Medulla oblongata (tissue), 1 donor: ENCODE measurements at regions not wholly inside any gene's neighbourhood (a gene's known extent, or its start where the extent isn't known, plus 50 kb on each side); places are given as distances from the start of the nearest gene placed in this dataset.
A peak's percentile ranks its signal among the peaks of the same experiment; 100 is the strongest.
"Not testable (repeated sequence)": the region's sequence is repeated elsewhere in the genome, so short reads cannot be mapped to it uniquely, and the experiment has no call there.

Experiments used
- DNase-seq: peaks from one replicate; pipeline ENCODE4 v3.0.0-alpha.2; 2015; ENCODE audit errors: extremely low spot score

GRCh38 chr3:56926243-56926946 lies 124.6 kb upstream of the ARHGEF3 start:
- no peak for DNase-seq

DNA sequence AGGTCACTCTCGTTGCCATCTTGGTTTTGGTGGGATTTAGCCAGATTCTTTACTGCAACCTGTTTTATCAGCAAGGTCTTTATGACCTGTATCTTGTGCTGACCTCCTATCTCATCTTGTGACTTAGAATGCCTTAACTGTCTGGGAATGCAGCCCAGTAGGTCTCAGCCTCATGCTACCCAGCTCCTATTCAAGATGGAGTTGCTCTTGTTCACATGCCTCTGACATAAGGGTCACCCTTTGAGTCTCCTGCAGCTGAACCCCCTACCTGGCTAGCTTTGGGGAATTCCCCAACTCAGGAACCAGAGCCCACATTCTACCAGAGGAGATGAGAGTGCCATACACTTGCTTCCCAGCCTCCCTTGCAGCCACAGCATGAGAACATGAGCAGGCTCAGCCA lies 123.0 kb upstream of the ARHGEF3 start:
- not testable (repeated sequence) for DNase-seq

GRCh38 chr3:56923526-56924224 lies 121.9 kb upstream of the ARHGEF3 start:
- DNase-seq: no peak

GRCh38 chr3:56921573-56922453 lies 120.1 kb upstream of the ARHGEF3 start:
- no peak for DNase-seq

GRCh38 chr3:56919797-56920195 lies 118.0 kb upstream of the ARHGEF3 start:
- peak; percentile 63 for DNase-seq

DNA sequence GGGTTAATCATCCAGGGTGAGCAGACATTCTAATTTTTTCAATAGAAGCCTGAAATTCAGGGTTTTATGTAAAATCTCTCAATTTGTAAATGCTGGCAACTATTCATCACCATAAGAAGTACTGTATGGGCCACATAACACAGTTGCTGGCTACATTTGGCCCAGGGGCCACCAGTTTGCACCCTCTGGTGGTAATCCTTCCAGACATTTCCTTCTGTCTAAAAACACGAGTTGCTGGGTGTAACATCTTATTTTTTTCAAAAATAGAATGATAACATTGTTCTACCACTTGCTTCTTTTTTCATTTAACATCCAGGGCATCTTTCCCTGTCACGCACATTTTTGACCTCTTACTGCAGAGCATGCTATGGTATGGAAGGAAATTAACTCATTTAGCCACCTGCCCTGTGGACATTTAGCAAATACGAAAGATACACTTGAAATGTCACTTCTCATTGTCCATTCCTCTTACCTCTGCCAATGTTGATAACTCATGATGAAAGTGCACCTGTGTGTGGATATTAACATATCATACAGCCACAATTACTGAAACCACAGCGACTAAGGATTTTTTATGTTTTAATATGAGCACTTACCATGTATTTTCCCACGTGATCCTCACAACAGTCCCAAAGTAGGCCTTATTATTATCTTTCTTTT lies 117.5 kb upstream of the ARHGEF3 start:
- DNase-seq: peak; percentile 44

GRCh38 chr3:56918111-56918568 lies 116.4 kb upstream of the ARHGEF3 start:
- no peak for DNase-seq

- DNase-seq: no peak
These were observed 115.8 kb upstream of the ARHGEF3 start for GRCh38 chr3:56917361-56918110.

DNA sequence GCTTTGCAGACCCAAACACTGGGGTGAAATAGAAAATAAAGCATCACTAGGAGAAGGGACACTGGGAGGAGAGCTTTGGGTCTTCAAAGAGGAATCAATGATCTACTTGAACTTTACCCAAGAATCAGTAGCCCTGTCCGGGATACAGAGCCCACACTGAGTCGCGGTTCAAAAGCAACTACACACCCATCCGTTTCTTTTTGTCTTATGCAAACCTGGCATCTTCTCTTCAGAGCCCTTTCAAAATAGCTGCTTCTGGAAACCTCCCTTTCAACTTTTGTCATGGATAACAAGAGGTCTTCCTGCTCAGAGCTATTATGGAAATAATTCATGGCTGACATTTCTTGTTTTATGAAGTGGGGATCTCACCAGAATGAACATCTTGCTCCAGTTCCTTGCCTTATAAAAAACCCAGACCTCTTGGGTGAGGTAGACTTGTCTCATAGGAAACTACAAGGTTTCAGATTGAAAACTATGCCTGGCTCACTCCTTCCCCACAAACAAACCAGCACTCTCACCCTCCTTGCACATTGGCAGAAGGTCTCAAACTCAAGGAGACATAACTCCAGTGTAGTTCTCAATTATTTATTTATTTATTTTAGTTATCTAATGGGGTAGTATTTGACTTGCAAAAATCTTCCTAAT lies 115.1 kb upstream of the ARHGEF3 start:
- no peak for DNase-seq

DNA sequence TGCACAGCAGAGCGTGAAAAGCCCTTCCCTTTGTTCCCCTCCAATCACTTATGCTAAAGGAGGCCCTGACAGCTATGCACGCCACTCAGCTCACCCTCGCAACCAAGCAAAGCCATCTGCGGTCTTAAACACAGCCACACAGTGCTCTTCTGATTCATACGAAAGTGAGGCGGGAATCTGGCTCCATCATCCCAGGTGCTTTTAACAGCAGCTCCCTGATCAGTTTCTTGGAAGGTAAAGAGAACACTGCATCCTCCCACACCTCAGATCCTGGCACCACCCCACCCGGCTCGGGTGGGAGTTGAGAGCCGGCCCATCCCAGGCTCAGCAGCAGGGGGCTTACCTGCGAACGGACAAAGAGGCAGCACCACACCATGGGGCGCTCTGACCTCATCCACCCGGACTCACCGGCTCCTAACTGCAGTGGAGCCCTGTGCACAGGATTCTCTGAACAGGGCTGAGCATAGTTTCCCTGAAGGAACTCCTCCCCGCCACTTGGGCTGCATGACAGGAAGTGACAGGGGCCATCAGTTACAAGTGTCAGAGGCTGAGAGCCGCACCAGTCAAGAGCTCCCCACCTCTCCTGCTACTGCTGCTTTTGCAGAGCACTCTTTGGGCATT lies 114.3 kb upstream of the ARHGEF3 start:
- no peak for DNase-seq

DNA sequence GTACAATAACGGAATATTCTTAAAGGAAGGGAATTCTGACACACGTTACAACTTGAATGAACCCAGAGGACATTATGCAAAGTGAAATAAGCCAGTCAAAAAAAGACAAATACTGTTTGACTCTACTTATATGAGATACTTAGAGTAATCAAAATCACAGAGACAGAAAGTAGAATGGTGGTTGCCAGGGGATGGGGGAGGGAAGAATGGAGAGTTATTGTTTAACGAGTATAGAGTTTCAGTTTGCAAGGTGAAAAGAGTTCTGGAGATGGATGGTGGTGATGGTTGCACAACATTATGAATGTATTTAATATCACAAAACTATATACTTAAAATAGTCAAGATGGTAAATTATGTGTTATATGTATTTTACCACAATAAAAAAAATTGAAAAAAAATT lies 112.9 kb upstream of the ARHGEF3 start:
- DNase-seq: no peak

DNA sequence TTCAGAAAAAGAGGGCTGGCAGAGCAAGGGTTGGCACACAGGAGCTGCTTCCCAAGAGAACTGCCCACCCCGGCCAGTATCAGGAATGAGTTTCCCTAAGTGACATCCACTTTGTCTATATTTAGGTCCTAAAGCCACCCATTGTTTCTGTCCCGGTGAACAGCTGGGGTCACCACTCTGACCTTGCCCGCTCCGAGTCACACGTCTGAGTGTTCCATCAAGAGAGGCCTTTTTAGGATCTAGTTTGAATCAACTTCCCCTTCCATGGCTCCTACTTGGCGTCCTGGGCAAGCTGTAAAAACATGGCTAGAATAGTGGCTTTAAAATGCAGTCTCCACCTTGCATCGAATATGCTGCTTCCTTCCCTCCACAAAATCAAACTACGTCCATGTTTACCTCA lies 109.6 kb upstream of the ARHGEF3 start:
- no peak for DNase-seq

GRCh38 chr3:56909349-56909748 lies 107.6 kb upstream of the ARHGEF3 start:
- no peak for DNase-seq

GRCh38 chr3:56908004-56908403 lies 106.3 kb upstream of the ARHGEF3 start:
- no peak for DNase-seq

- DNase-seq: no peak
These were observed 102.9 kb upstream of the ARHGEF3 start for GRCh38 chr3:56904552-56905215.

GRCh38 chr3:56903231-56903782 lies 101.6 kb upstream of the ARHGEF3 start:
- DNase-seq: no peak

DNA sequence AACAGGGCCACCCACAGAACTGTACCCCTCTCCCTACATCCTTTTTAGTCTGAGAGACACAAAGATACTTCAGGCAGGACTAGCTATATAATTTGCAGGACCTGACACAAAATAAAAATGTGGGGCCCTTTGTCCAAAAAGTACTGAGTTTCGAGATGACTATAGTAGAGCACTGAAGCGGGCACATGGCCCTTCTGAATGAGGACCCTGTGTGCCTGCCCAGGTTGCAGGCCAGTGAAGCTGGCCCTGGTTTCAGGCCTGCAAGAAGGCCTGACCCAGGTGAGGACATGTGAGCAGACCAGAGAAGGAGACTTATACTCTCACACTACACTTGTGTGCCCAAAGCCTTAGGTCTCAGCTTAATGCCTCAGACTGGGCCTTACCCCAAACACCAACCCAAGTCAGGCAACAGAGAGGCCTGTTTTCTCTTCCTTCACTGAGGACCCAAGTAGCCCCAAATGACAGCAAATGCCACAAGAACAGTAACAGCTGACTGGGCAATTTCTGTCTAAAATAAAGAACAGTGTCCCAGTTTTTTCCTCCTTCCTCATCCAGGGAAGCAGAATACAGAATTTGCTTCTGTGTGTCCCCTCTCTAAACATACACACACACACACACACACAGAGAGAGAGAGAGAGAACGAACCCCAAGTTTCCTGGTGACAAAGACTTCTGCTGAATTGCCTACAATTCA lies 100.9 kb upstream of the ARHGEF3 start:
- no peak for DNase-seq

DNA sequence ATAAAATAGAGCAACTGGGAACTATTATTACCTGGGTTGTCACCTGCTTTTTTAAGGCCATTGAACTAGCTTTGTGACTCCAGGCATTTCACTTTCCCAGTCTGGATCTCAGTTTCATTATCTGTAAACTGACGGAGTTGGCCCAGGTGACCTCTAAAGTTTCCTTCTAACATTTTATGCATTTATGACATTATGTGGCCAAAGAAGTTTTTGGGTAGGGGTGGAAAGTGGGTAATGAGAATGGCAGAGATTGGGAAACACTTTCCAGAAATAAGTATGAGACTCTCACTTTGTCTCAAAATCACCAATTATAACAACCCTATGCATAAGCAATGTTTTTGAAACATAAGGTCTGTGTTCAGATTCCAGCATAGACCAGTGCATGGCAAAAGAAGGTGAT lies 99.1 kb upstream of the ARHGEF3 start:
- no peak for DNase-seq

GRCh38 chr3:56899851-56900250 lies 98.1 kb upstream of the ARHGEF3 start:
- DNase-seq: no peak
